Activated T-helper 17 cell treated with anti-CD3 and anti-CD28 coated beads, Interleukin-2, amount 50 U/mL, for 72 hours (primary cell): ENCODE measurements at regions not wholly inside any gene's neighbourhood (a gene's known extent, or its start where the extent isn't known, plus 50 kb on each side); places are given as distances from the start of the nearest gene placed in this dataset.
"Not testable (repeated sequence)": the region's sequence is repeated elsewhere in the genome, so short reads cannot be mapped to it uniquely, and the experiment has no call there.

ENCODE experiments used
- ATAC-seq: fragments of 150-1000 bp; cut with Tn5 transposase; replicated peaks from 2 replicates; pipeline ENCODE4 v1.10.0; 2021; ENCODE audit warnings: mild to moderate bottlenecking, moderate library complexity
- H3K27ac Mint-ChIP-seq: one replicate; pipeline ENCODE4 v1.8.0; 2022; ENCODE audit warnings: mixed read lengths
- H3K27me3 Mint-ChIP-seq: one replicate; pipeline ENCODE4 v1.8.0; 2022; ENCODE audit warnings: mixed read lengths
- H3K36me3 Mint-ChIP-seq: one replicate; pipeline ENCODE4 v1.8.0; 2022; ENCODE audit warnings: low read depth, mild to moderate bottlenecking, mixed read lengths
- H3K4me1 Mint-ChIP-seq: one replicate; pipeline ENCODE4 v1.8.0; 2022; ENCODE audit warnings: mixed read lengths
- H3K4me3 Mint-ChIP-seq: one replicate; pipeline ENCODE4 v1.8.0; 2022; ENCODE audit warnings: mild to moderate bottlenecking, mixed read lengths
- H3K9me3 Mint-ChIP-seq: one replicate; pipeline ENCODE4 v1.8.0; 2022; ENCODE audit warnings: mixed read lengths

GRCh38 chr2:215889240-215889969, 123.9 kb downstream of the MREG start:
- peak; percentile 49 for ATAC-seq
- not testable (repeated sequence) for H3K36me3 Mint-ChIP-seq, H3K9me3 Mint-ChIP-seq, H3K27ac Mint-ChIP-seq, H3K4me3 Mint-ChIP-seq, H3K4me1 Mint-ChIP-seq
- H3K27me3 Mint-ChIP-seq: peaks cover 12% of the 10 kb centered on the region

DNA sequence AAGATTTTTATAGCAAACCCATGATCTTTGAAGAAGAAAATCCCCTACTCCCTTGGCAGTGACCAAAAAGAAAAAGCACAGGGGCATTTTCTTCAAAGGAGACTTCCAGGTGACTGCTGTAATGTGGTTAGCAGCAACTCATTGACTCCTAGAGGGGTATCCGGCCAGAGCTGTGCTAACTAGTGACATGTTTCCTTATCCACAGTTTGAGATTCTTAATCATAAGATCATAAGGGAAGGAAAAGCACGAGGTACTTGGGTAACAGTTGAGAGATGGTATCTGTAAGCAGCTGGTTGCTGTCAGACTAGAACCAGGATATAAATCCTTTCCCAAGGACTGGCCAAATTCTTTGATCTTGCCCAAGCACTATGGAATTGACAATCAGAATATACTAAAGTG, 124.7 kb downstream of the MREG start:
- Mint-ChIP-seq H3K27ac (no peak overlapping the region), H3K27me3 (peaks cover 8% of the 10 kb centered on the region), H3K4me1 (no peaks in the 10 kb centered on the region), H3K4me3 (no peak overlapping the region), H3K9me3 (no peaks in the 10 kb centered on the region), H3K36me3 (no peaks in the 10 kb centered on the region)
- ATAC-seq: no peak

GRCh38 chr2:215887303-215887702, 126.0 kb downstream of the MREG start:
- H3K36me3 Mint-ChIP-seq: no peaks in the 10 kb centered on the region
- no peak overlapping the region for H3K4me3 Mint-ChIP-seq
- ATAC-seq: no peak
- peaks cover 8% of the 10 kb centered on the region for H3K27me3 Mint-ChIP-seq
- H3K9me3 Mint-ChIP-seq: no peaks in the 10 kb centered on the region
- no peak overlapping the region for H3K27ac Mint-ChIP-seq
- no peaks in the 10 kb centered on the region for H3K4me1 Mint-ChIP-seq

- Mint-ChIP-seq H3K36me3 (no peaks in the 10 kb centered on the region), H3K27ac (no peak overlapping the region), H3K4me3 (no peak overlapping the region), H3K27me3 (peaks cover 4% of the 10 kb centered on the region), H3K9me3 (no peaks in the 10 kb centered on the region), H3K4me1 (no peaks in the 10 kb centered on the region)
- no peak for ATAC-seq
These were observed 127.3 kb downstream of the MREG start for GRCh38 chr2:215886022-215886421.

DNA sequence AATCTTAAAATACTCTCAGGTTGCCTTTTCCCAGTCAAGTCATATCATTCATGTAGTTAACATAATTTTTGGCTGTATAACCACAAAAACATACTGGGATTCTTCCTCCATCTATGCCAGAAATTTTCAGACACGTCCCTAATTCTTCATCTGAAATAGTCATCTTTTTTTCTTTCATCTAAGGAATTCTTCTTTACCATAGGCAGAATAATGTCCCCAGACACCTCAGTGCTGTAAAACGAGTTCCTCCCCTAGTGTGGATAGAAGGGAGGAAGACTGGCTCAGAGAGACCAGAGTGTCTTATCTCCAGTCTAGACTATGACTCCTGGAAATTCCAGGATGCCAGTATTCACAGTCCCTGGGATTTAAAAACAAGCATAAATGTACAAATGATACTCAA, 127.8 kb downstream of the MREG start:
- Mint-ChIP-seq H3K27me3 (peaks cover 4% of the 10 kb centered on the region), H3K27ac (no peak overlapping the region), H3K4me1 (no peaks in the 10 kb centered on the region), H3K36me3 (no peaks in the 10 kb centered on the region), H3K4me3 (no peak overlapping the region), H3K9me3 (no peaks in the 10 kb centered on the region)
- no peak for ATAC-seq

GRCh38 chr2:215884451-215885087, 128.8 kb downstream of the MREG start:
- Mint-ChIP-seq H3K4me1 (no peaks in the 10 kb centered on the region), H3K27me3 (peaks cover 4% of the 10 kb centered on the region), H3K36me3 (no peaks in the 10 kb centered on the region), H3K4me3 (no peak overlapping the region), H3K27ac (no peak overlapping the region), H3K9me3 (no peaks in the 10 kb centered on the region)
- no peak for ATAC-seq

- Mint-ChIP-seq H3K27ac (no peak overlapping the region), H3K27me3 (peaks cover 4% of the 10 kb centered on the region), H3K4me1 (no peaks in the 10 kb centered on the region), H3K4me3 (no peak overlapping the region), H3K36me3 (no peaks in the 10 kb centered on the region), H3K9me3 (no peaks in the 10 kb centered on the region)
- ATAC-seq: no peak
These were observed 129.6 kb downstream of the MREG start for GRCh38 chr2:215883799-215884198.

GRCh38 chr2:215882689-215883088, 130.7 kb downstream of the MREG start:
- no peaks in the 10 kb centered on the region for H3K4me1 Mint-ChIP-seq
- no peaks in the 10 kb centered on the region for H3K9me3 Mint-ChIP-seq
- H3K27ac Mint-ChIP-seq: no peak overlapping the region
- H3K4me3 Mint-ChIP-seq: no peak overlapping the region
- H3K27me3 Mint-ChIP-seq: peaks cover 4% of the 10 kb centered on the region
- no peak for ATAC-seq
- no peaks in the 10 kb centered on the region for H3K36me3 Mint-ChIP-seq

GRCh38 chr2:215881582-215881981, 131.8 kb downstream of the MREG start:
- Mint-ChIP-seq H3K4me1 (no peaks in the 10 kb centered on the region), H3K9me3 (no peaks in the 10 kb centered on the region), H3K27me3 (peaks cover 3% of the 10 kb centered on the region), H3K4me3 (no peak overlapping the region), H3K36me3 (no peaks in the 10 kb centered on the region), H3K27ac (no peak overlapping the region)
- ATAC-seq: no peak

- peaks cover 3% of the 10 kb centered on the region for H3K27me3 Mint-ChIP-seq
- no peak for ATAC-seq
- no peak overlapping the region for H3K27ac Mint-ChIP-seq
- no peaks in the 10 kb centered on the region for H3K36me3 Mint-ChIP-seq
- H3K4me3 Mint-ChIP-seq: no peak overlapping the region
- H3K4me1 Mint-ChIP-seq: no peaks in the 10 kb centered on the region
- H3K9me3 Mint-ChIP-seq: no peaks in the 10 kb centered on the region
These were observed 132.4 kb downstream of the MREG start for GRCh38 chr2:215880970-215881369.

DNA sequence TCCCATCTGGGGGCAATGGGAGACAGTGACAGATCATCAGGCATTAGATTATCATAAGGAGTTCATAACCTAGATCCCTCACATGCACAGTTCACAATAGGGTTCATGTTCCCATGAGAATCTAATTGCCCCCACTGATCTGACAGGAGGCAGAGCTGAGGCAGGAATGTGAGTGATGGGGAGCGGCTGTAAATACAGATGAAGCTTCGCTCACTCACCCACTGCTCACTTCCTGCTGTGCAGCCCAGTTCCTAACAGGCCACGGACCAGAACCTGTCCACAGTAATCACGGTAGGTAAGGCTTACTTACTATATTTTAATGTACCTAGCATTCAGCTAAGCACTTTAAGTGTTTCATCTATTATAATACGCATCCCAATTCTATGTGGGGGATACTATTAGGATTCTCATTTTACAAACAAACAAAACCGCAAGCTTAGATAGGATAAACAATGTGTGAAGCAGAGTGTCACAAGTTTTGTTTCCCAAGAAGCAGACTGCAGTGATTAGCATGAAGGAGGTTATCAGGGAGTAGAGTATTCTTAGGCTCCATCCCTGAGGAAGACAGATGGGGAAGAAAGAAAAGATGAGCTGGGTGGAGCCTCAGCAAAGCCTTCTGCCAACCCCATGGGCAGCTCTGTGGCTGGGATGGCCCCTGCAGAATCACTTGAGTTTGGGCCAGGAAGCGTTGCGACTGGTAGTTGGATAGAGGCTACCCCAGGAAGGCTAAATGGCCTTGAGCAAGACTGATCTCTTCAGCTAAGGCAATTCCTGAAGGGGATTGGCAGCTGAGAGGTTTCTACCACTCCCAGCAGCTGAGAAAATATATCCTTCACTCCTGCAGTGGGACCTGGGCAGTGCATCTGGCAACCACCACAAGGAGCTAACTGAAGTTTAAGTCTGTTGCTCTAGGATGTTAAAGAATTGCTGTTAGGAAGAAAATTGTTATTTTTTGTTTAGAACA, 133.1 kb downstream of the MREG start:
- Mint-ChIP-seq H3K9me3 (no peaks in the 10 kb centered on the region), H3K36me3 (no peaks in the 10 kb centered on the region), H3K4me3 (no peak overlapping the region), H3K27ac (no peak overlapping the region), H3K27me3 (peaks cover 3% of the 10 kb centered on the region), H3K4me1 (no peaks in the 10 kb centered on the region)
- no peak for ATAC-seq

- no peak overlapping the region for H3K27ac Mint-ChIP-seq
- H3K4me3 Mint-ChIP-seq: no peak overlapping the region
- H3K27me3 Mint-ChIP-seq: peaks cover 3% of the 10 kb centered on the region
- H3K4me1 Mint-ChIP-seq: no peaks in the 10 kb centered on the region
- H3K9me3 Mint-ChIP-seq: no peaks in the 10 kb centered on the region
- ATAC-seq: no peak
- H3K36me3 Mint-ChIP-seq: no peaks in the 10 kb centered on the region
These were observed 134.0 kb downstream of the MREG start for GRCh38 chr2:215879331-215879730.

DNA sequence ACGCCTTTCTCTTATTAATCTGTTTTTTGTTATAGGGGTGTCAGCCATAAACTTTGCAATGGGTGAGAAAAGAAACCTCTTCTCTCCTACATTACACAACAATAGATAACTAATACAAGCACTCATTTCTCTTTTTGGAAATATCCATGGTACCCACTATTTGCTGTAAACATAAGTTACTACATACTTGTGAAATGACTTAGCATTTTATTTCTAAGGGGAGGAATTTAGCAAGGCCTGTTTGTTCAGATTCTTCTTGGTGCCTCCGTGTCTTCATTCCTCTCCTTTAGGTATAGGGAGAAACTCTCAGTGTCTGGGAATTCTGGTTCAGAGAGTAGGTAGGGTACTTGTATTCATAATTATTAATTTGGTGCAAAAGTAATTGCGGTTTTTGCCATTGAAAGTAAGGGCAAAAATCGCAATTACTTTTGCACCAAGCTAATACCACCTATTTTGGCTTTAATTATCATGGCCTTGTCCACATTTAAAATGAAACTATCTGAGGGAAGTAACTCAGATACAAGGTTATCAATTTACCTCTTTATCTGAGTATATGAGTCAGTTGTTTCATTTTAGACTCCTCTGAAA, 134.8 kb downstream of the MREG start:
- no peaks in the 10 kb centered on the region for H3K4me1 Mint-ChIP-seq

GRCh38 chr2:215876937-215877238, 136.5 kb downstream of the MREG start:
- Mint-ChIP-seq H3K4me3 (no peak overlapping the region), H3K4me1 (no peaks in the 10 kb centered on the region), H3K36me3 (no peaks in the 10 kb centered on the region), H3K9me3 (no peaks in the 10 kb centered on the region), H3K27me3 (peaks cover 9% of the 10 kb centered on the region), H3K27ac (no peak overlapping the region)
- no peak for ATAC-seq

More for the DNA sequence above, 134.8 kb downstream of the MREG start:
- Mint-ChIP-seq H3K27me3 (peaks cover 3% of the 10 kb centered on the region), H3K36me3 (no peaks in the 10 kb centered on the region), H3K9me3 (no peaks in the 10 kb centered on the region), H3K27ac (no peak overlapping the region), H3K4me3 (no peak overlapping the region)
- ATAC-seq: no peak
